Mesodermal cell (in vitro differentiated cells): ENCODE measurements at regions not wholly inside any gene's neighbourhood (a gene's known extent, or its start where the extent isn't known, plus 50 kb on each side); places are given as distances from the start of the nearest gene placed in this dataset.

Experiments
- H3K27ac ChIP-seq: 2 replicates; pipeline ENCODE4 v1.7.0; 2013; ENCODE audit warnings: mild to moderate bottlenecking, low read depth, low read length, moderate library complexity; ENCODE audit not compliant: severe bottlenecking
- H3K36me3 ChIP-seq: 2 replicates; pipeline ENCODE4 v1.7.1; 2013; ENCODE audit warnings: mild to moderate bottlenecking, low read length, moderate library complexity; ENCODE audit not compliant: control insufficient read depth, insufficient read depth
- H3K4me1 ChIP-seq: one replicate; pipeline ENCODE4 v1.7.1; 2013; ENCODE audit warnings: mild to moderate bottlenecking, low read length; ENCODE audit not compliant: insufficient read depth, control insufficient read depth, poor library complexity, severe bottlenecking
- H3K4me3 ChIP-seq: 2 replicates; pipeline ENCODE4 v1.7.0; 2013; ENCODE audit warnings: low read length, control low read depth, mild to moderate bottlenecking; ENCODE audit not compliant: insufficient read depth, poor library complexity, severe bottlenecking; ENCODE audit errors: extremely low read depth
- H3K9me3 ChIP-seq: 2 replicates; pipeline ENCODE4 v1.7.1; 2013; ENCODE audit warnings: mild to moderate bottlenecking, low read length, moderate library complexity; ENCODE audit not compliant: control insufficient read depth
- WGBS, 2 experiments: methylation state at CpG; one replicate each; pipeline ENCODE4 v1.1.5; 2013; ENCODE audit warnings: missing lambda C conversion rate in 2 of 2; ENCODE audit not compliant: insufficient coverage in 2 of 2; 5-methylcytosine and 5-hydroxymethylcytosine counted together

DNA sequence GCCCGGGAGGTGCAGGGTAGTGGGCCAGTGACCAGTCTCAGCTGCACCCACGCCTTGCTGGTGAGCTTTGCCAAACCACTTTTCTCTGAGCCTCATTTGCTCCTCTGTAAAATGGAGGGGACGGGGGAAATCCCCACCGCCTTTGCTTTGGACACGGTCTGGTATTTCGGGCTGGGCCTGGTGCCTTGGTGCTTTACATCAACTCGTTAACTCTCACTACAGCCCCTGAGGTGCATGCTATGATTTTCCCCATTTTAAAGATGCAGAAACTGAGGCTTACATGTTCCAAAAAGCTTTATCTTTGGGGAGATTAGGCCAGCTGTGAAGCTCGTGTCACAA is 116.1 kb upstream of the RUNX3 start:
- 74 to 85% methylated on average over 6 to 8 of the region's 8 CpGs for WGBS, 2 experiments
- H3K36me3 ChIP-seq: no peaks in the 10 kb centered on the region

DNA sequence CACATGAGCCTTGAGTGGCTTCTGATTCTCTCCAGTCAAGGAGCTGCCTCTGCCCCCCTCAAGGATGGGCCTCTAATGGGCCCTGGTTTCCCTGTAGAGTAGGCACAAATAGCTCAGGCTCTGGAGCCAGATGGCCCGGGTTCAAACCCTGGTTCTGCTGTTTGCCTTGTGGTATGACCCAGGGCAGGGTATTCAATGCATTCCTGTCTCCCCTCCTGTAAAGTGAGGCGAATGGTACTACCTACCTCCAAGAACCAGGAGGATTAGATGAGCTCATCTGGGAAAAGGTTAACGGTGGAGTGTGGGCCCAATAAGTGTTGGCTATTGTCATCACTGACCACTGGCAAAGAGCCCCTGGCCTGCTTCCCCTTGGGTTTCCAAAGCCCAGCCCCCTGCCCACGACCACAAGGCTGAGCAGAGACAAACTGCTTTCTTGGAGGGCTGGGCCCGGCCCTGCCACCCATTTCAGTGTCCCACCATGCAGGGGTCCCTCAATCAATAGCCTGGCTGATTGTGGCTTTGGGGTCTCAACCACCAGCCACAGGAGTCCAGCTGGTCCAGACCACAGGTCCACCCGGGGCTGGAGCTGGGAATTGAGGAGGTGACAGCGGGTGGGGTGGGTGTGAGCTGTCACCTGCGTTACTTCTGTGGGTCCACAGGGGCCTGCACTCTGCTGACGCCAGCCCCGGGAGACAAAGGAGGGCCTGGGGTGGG is 115.6 kb upstream of the RUNX3 start:
- WGBS, 2 experiments: 92 to 93% methylated on average over 7 to 8 of the region's 10 CpGs

More for the DNA sequence above, 116.1 kb upstream of the RUNX3 start:
- no peaks in the 10 kb centered on the region for H3K4me1 ChIP-seq
- H3K4me3 ChIP-seq: no peak overlapping the region
- H3K9me3 ChIP-seq: peaks cover 8% of the 10 kb centered on the region
- no peak overlapping the region for H3K27ac ChIP-seq

DNA sequence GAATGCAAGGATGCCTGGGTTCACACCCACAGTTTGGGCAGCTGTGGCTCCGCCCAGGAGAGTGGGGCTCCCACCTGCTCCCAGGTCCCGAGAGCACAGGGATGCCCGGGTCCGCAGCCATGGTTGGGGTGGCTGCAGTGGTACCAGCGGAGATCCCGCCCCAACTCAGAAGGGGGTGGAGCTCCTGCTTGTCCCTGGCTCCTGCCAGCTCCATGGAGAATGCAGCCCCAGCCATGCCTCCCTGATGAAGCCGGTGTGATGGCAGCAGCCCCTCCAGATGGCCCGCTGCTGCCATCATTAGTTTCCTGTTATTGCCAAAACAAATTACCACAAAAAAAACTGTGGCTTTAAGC is 113.1 kb upstream of the RUNX3 start:
- no peaks in the 10 kb centered on the region for H3K4me1 ChIP-seq
- peaks cover 8% of the 10 kb centered on the region for H3K9me3 ChIP-seq
- no peaks in the 10 kb centered on the region for H3K36me3 ChIP-seq
- no peak overlapping the region for H3K27ac ChIP-seq
- 76 to 87% methylated on average over 6 to 8 of the region's 8 CpGs for WGBS, 2 experiments
- H3K4me3 ChIP-seq: no peak overlapping the region

More for the DNA sequence above, 115.6 kb upstream of the RUNX3 start:
- no peaks in the 10 kb centered on the region for H3K4me1 ChIP-seq
- H3K4me3 ChIP-seq: no peak overlapping the region
- H3K36me3 ChIP-seq: no peaks in the 10 kb centered on the region
- no peak overlapping the region for H3K27ac ChIP-seq
- H3K9me3 ChIP-seq: peaks cover 8% of the 10 kb centered on the region

DNA sequence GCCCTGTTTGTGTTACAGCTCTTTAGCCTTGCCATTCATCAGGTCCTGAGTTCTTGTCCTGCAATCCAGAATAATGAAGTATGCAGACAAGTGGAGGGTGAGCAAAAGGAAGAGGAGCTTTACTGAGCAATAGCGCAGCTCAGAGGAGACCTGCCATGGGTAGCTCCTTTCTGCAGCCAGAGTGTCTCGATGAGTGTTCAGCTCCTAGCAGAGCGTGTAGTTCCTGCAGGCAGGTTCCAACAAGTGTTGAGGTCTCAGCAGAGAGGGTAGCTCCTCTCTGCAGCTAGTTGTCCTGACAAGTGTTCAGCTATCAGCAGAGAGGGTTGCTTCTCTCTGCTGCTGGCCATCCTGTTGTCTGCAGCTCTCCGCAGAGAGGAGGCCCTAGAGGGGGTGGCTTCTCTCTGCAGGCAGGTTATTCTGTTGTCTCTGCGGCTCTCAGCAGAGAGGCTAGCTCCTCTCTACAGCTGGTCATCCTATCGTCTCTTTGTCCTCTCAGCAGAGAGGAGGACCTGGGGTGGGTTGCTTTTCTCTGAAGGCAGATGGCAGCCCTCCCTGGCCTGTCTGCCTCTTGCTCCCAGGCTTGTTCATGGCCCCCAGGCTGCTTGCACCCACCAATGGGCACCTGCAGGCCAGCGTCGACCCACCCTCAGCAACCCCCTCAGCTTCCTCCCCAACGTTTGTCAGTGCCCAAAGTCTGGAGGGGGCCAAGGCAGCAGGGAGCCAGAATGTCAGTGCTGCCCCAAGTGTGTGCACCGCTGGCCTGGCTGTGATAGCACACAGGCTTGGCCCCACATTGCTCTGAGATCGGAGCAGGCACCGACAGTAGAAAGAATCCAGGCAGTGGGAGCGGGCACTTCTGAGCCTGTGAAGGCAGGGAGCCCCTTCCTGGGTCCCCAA is 112.5 kb upstream of the RUNX3 start:
- H3K9me3 ChIP-seq: peaks cover 8% of the 10 kb centered on the region
- H3K4me1 ChIP-seq: no peaks in the 10 kb centered on the region
- H3K4me3 ChIP-seq: no peak overlapping the region
- no peak overlapping the region for H3K27ac ChIP-seq
- 83 to 85% methylated on average over 12 of the region's 13 CpGs for WGBS, 2 experiments
- H3K36me3 ChIP-seq: no peaks in the 10 kb centered on the region

DNA sequence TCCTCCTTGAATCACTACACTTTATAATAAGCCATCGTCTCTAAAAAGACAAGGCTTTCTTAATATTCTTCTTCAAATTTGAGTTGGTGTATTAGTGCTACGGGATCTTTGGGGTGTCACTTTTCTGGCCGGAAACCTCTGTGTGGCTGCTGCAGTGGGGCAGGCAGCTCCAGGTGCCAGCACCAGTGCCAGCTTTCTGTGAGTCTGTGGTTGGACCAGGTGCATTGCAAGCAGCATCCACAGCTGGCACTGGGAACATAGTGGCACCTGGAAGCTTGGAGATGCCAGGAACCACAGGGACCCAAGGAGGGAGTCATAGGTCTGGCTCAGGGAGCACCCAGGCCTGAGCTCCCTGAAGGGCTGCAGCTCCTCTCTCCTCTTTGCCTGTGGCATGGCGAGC is 111.8 kb upstream of the RUNX3 start:
- 86 to 100% methylated on average over 1 of the region's 4 CpGs for WGBS, 2 experiments
- Histone ChIP-seq H3K27ac (no peak overlapping the region), H3K36me3 (no peaks in the 10 kb centered on the region), H3K4me3 (no peak overlapping the region), H3K4me1 (no peaks in the 10 kb centered on the region), H3K9me3 (peaks cover 8% of the 10 kb centered on the region)

DNA sequence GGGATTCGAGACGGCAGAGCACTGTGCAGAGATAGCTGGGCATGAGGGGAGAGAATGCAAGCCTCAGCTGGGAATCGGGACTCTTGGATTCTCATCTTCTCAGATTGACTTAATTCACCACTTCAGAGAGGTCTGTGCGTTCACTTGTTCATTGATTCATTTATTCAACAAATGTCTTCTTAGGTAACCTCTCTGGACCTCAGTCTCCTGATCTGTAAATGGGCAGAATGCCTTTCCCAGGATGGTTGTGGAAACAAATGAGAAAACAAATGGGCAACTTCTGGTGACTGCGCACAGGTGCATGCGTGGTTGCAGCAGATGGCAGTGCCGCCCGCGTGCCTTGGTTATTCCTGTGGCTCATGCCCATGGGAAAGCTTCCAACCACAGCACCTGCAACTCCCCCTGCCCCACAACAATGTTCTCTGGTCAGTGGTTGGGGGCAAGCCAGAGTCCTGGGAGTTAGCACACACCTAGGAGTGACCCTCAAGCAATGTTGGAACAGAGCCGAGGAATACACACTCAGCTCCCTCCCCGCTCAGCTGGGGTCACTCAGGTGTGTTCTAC is 110.1 kb upstream of the RUNX3 start:
- no peaks in the 10 kb centered on the region for H3K4me1 ChIP-seq
- no peak overlapping the region for H3K4me3 ChIP-seq
- peaks cover 8% of the 10 kb centered on the region for H3K9me3 ChIP-seq
- H3K36me3 ChIP-seq: no peaks in the 10 kb centered on the region
- H3K27ac ChIP-seq: no peak overlapping the region
- 88 to 89% methylated on average over 9 to 11 of the region's 11 CpGs for WGBS, 2 experiments

DNA sequence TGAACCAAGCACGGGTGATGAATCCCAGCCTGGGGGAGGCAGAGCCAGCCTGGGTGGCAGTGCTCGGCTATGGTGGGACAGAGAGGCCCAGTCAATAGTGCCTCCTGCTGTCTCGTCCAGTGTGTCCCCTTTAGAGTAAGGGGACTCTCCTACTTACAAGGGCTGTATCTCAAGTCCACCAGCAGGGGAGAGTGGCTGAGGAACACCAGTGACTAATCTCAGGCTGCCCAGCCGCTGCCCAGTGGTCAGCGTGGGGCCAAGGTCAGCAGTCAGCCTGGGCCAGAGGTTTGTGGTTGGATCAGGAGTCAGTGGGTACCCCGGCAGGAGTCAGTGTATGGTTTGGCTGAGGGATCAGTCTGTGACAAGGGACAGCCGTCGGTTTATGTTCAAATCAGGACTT is 109.2 kb upstream of the RUNX3 start:
- 88 to 90% methylated on average over 7 to 8 of the region's 8 CpGs for WGBS, 2 experiments
- H3K4me1 ChIP-seq: peaks cover 2% of the 10 kb centered on the region
- no peak overlapping the region for H3K4me3 ChIP-seq
- peaks cover 8% of the 10 kb centered on the region for H3K9me3 ChIP-seq
- no peak overlapping the region for H3K27ac ChIP-seq
- H3K36me3 ChIP-seq: no peaks in the 10 kb centered on the region

DNA sequence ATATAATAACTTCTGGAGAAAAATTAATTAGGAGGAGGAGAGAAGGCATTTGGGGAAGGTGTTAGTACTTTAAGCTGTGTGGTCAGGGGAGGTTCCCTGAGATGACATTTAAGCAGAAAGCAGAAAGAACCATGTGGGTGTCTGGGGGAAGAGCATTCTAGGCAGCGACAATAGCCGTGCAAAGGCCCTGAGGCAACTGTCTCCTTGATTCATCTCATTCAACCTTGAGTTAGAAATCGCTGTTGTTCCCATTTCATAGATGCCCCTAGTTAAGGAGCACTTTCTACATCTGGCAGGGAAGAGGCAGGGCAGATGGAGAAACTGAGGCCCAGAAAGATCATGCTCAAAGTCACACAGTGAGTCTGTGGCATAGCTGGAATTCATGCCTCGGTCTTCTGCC is 108.6 kb upstream of the RUNX3 start:
- Histone ChIP-seq H3K4me3 (no peak overlapping the region), H3K27ac (no peak overlapping the region), H3K36me3 (no peaks in the 10 kb centered on the region), H3K9me3 (peaks cover 6% of the 10 kb centered on the region), H3K4me1 (peaks cover 6% of the 10 kb centered on the region)
- 94 to 100% methylated on average over 3 of the region's 4 CpGs for WGBS, 2 experiments

DNA sequence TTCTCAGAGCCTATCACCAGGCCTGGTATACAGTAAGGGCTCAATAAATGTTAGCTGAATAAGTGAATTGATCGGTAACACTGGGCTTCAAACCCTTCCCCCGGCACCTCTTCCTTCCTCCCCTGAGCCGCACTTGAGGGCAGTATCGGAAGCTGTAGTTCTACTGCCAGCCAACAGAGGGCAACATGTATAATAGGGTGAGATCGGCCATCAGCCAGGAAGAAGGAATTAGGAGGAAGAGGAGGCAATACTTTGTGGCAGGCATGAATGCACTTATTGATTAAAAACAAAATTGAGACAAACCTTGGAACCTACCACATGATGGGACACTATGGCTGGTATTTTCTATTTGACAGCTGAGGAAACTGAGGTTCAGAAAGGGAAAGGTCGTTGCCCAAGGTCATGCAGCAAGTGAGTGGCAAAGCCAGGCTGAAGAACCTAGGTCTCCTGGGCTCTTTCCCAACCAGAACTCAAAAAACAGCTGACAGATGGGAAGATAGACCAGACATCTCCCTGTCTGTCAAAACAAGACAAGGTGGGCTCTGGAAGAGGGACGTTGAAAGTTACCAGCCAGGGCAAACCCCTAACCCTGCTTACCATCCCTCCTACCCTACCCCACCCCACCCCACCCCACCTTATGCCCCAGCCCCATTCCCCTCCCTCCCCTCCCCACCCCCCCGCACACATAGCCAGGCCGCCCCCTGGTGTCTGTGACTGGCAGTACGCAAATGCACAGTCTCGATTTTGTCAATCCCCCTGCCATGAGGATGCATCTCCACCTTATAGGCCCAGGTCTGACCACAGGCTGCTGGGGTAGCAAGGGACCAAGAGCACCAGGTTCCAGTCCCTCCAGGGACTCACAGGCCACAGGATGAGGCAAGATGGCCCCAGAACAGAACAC is 107.3 kb upstream of the RUNX3 start:
- Histone ChIP-seq H3K27ac (no peak overlapping the region), H3K36me3 (no peaks in the 10 kb centered on the region), H3K4me1 (peaks cover 6% of the 10 kb centered on the region), H3K4me3 (no peak overlapping the region), H3K9me3 (no peaks in the 10 kb centered on the region)
- WGBS, 2 experiments: 61 to 65% methylated on average over 3 of the region's 11 CpGs

DNA sequence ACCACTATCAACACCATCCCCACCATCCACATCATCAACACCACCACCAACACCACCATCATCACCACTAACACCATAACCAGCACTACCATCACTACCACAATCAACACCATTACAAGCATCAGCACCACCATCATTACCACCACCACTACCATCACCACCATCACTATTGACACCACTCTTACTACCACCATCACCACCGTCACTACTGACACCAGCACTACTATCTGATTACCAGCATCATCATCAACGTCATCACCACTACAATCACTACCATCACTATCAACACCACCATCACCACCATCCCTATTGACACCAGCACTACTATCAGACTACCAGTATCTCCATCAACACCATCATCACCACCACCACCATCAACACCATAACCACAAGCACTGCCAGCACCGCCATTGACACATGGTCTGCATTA is 106.1 kb upstream of the RUNX3 start:
- H3K36me3 ChIP-seq: no peaks in the 10 kb centered on the region
- no peak overlapping the region for H3K27ac ChIP-seq
- H3K4me3 ChIP-seq: no peak overlapping the region
- WGBS, 2 experiments: 66 to 81% methylated on average over 2 of the region's 3 CpGs
- no peaks in the 10 kb centered on the region for H3K9me3 ChIP-seq
- H3K4me1 ChIP-seq: peaks cover 6% of the 10 kb centered on the region
